Ovary (tissue), 7 donors: ENCODE measurements at regions not wholly inside any gene's neighbourhood (a gene's known extent, or its start where the extent isn't known, plus 50 kb on each side); places are given as distances from the start of the nearest gene placed in this dataset.

Source experiments
- DNase-seq, 5 donors: peaks; one replicate each; pipeline ENCODE4 v3.0.0-alpha.2; 2019 to 2020
- H3K27ac ChIP-seq, 2 donors: fragments of 200-600 bp; one replicate each; pipeline versions ENCODE4 v1.5.1 to v1.8.0; 2019 to 2022
- H3K27me3 ChIP-seq: fragments of 200-600 bp; one replicate; pipeline ENCODE4 v1.8.0; 2022
- H3K36me3 ChIP-seq: fragments of 200-600 bp; sonication (generic); one replicate; pipeline ENCODE4 v1.5.1; 2019
- H3K4me1 ChIP-seq: one replicate; pipeline ENCODE4 v1.8.1; 2013; ENCODE audit warnings: mild to moderate bottlenecking, moderate library complexity; ENCODE audit not compliant: insufficient read depth
- H3K4me3 ChIP-seq: fragments of 200-600 bp; sonication (generic); one replicate; pipeline ENCODE4 v1.5.1; 2017
- H3K9me3 ChIP-seq, 2 donors: fragments of 200-600 bp in 1 of 2; sonication (generic) in 1 of 2; one replicate each; pipeline versions ENCODE4 v1.5.1 to v1.8.1; 2013 to 2019; ENCODE audit warnings: mild to moderate bottlenecking in 1 of 2, moderate library complexity in 1 of 2
- EP300 ChIP-seq: sonication (generic); formaldehyde crosslinking; IDR thresholded peaks from one replicate; pipeline ENCODE4 v1.6.1; 2017; ENCODE audit warnings: antibody characterized with exemption
- POLR2A ChIP-seq: fragments of 450-650 bp; IDR thresholded peaks from one replicate; pipeline ENCODE4 v1.6.1; 2017; ENCODE audit warnings: antibody characterized with exemption, mild to moderate bottlenecking, moderate library complexity
- WGBS, 3 donors: extraction: QIAGEN DNeasy Blood & Tissue Kit in 1 of 3; methylation state at CpG; one replicate each; pipeline versions ENCODE4 v1.1.5 to v1.1.7; 2013 to 2017; 5-methylcytosine and 5-hydroxymethylcytosine counted together
- intact Hi-C, 4 donors: fragments of 100-400 bp; cut with DNase I; formaldehyde crosslinking; loops; one replicate each; pipeline versions ENCODE4 v1.11.0 to v1.15.1; 2022 to 2023
- TF ChIP-seq, protein P1 (sequence below), 3 donors: fragments of 450-650 bp in 2 of 3; fragments of 200-600 bp in 1 of 3; IDR thresholded peaks; one replicate each; pipeline versions ENCODE4 v1.5.1 to v1.8.0; 2016 to 2022; ENCODE audit warnings: antibody characterized with exemption in 3 of 3, mild to moderate bottlenecking in 1 of 3
- donor health status: DM: no; HTN: no; CAD: no; lungs with moderate emphysema.
- donor health status: DM: no; HTN: no; CAD: no.
- donor health status: Bipolar disorder and iron deficiency.
- donor health status: DM: no; HTN: no; CAD: no.
- donor health status: DM: yes; HTN: yes; CAD: no.

GRCh38 chr4:177509226-177509745 is 67.0 kb upstream of the AGA start:
- Histone ChIP-seq H3K36me3 (no peaks in the 10 kb centered on the region), H3K27ac (no peak overlapping the region), H3K27me3 (no peaks in the 10 kb centered on the region), H3K9me3 (no peaks in the 10 kb centered on the region), H3K4me1 (no peaks in the 10 kb centered on the region), H3K4me3 (no peak overlapping the region)
- DNase-seq, result no peak
- intact Hi-C loops, result no loop called here
- TF ChIP-seq, protein P1, sequence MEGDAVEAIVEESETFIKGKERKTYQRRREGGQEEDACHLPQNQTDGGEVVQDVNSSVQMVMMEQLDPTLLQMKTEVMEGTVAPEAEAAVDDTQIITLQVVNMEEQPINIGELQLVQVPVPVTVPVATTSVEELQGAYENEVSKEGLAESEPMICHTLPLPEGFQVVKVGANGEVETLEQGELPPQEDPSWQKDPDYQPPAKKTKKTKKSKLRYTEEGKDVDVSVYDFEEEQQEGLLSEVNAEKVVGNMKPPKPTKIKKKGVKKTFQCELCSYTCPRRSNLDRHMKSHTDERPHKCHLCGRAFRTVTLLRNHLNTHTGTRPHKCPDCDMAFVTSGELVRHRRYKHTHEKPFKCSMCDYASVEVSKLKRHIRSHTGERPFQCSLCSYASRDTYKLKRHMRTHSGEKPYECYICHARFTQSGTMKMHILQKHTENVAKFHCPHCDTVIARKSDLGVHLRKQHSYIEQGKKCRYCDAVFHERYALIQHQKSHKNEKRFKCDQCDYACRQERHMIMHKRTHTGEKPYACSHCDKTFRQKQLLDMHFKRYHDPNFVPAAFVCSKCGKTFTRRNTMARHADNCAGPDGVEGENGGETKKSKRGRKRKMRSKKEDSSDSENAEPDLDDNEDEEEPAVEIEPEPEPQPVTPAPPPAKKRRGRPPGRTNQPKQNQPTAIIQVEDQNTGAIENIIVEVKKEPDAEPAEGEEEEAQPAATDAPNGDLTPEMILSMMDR (IDR thresholded peaks at IDR 0.05), result no peak
- TF ChIP-seq POLR2A, result no peak
- no peak for TF ChIP-seq EP300
- WGBS, 3 donors, result 53 to 65% (median 64%) methylated on average over 2 of the region's 2 CpGs

DNA sequence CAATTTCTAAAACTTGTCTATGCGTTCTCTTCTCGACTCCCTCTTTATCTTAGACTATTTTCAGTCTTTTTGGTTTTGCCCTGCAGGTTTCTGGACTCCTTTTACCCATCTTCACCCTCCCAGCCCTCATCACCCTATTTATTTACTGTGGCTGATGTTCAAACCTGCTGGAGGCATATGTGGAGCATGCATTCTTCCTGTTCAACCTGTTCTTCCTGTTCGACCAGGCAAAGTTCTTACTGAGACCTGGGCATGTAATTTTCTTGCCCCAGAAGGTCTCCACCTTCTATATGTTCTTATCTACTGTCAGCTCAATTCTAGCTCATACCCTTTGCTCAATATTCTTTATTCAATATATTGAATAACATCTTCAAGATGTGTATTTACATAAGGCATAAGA is 69.4 kb upstream of the AGA start:
- no peak for DNase-seq
- 88 to 91% (median 89%) methylated on average over 3 of the region's 3 CpGs for WGBS, 3 donors
- intact Hi-C loops, result no loop called here
- Histone ChIP-seq H3K9me3 (no peaks in the 10 kb centered on the region), H3K36me3 (no peaks in the 10 kb centered on the region), H3K4me1 (no peaks in the 10 kb centered on the region), H3K27ac (no peak overlapping the region), H3K27me3 (no peaks in the 10 kb centered on the region), H3K4me3 (no peak overlapping the region)
- TF ChIP-seq POLR2A (no peak), EP300 (no peak)
- TF ChIP-seq, protein P1 (IDR thresholded peaks at IDR 0.05), result no peak

- no peaks in the 10 kb centered on the region for H3K9me3 ChIP-seq
- H3K4me1 ChIP-seq, result no peaks in the 10 kb centered on the region
- TF ChIP-seq POLR2A, result no peak
- TF ChIP-seq EP300, result no peak
- TF ChIP-seq, protein P1 (IDR thresholded peaks at IDR 0.05), result no peak
- intact Hi-C loops, result no loop called here
- H3K36me3 ChIP-seq, result no peaks in the 10 kb centered on the region
- H3K27ac ChIP-seq, result no peak overlapping the region
- DNase-seq, result no peak
- no peaks in the 10 kb centered on the region for H3K27me3 ChIP-seq
- H3K4me3 ChIP-seq, result no peak overlapping the region
Observed at GRCh38 chr4:177512646-177513045, 70.4 kb upstream of the AGA start.

DNA sequence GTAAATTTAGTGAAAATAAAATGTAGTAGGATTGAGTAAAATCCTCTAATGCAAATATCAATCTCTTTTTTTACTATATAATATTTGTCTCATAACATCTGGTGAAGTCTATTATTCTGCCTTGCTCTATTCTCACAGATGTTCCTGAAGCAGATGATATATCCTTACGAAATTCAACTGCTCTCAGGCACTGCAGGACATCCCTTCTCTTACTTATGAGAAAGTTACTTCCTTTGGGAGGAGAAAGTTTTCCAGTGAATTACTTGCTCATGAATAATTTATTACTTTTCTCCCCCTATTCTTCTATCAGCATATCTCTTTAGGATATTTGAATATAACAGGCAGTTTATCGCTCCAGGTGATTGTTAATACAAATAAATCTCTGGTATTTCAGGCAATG is 75.6 kb upstream of the AGA start:
- Histone ChIP-seq H3K4me3 (no peak overlapping the region), H3K36me3 (no peaks in the 10 kb centered on the region), H3K27me3 (no peaks in the 10 kb centered on the region), H3K9me3 (no peaks in the 10 kb centered on the region), H3K4me1 (no peaks in the 10 kb centered on the region), H3K27ac (no peak overlapping the region)
- DNase-seq, result no peak
- intact Hi-C loops, result no loop called here
- TF ChIP-seq, protein P1 (IDR thresholded peaks at IDR 0.05), result no peak
- TF ChIP-seq POLR2A (no peak), EP300 (no peak)
- WGBS, 3 donors, result 84 to 91% (median 90%) methylated on average over 2 of the region's 2 CpGs
